RWPE1 (cell line): ENCODE measurements at regions not wholly inside any gene's neighbourhood (a gene's known extent, or its start where the extent isn't known, plus 50 kb on each side); places are given as distances from the start of the nearest gene placed in this dataset.

Experiments
- CTCF ChIA-PET: fragments of 350-600 bp; sonication (Branson Sonifier 250); formaldehyde crosslinking; extraction: SDS; loops from one replicate; lab custom pipeline; 2021; lab: Yijun Ruan, JAX
- POLR2A ChIA-PET: fragments of 400-600 bp; formaldehyde crosslinking; extraction: SDS; loops from one replicate; lab custom pipeline; 2020; ENCODE audit warnings: antibody characterized with exemption; ENCODE audit not compliant: low non-redundant PET; lab: Yijun Ruan, JAX
- DNase-seq: peaks from one replicate; pipeline ENCODE4 v3.0.0; 2012; ENCODE audit warnings: low spot score
- H3K27ac ChIP-seq: fragments of 450-650 bp; 2 replicates; pipeline ENCODE4 v1.5.1; 2017
- TF ChIP-seq, protein P1 (sequence below): fragments of 450-650 bp; conservative IDR thresholded peaks from 2 replicates; pipeline ENCODE4 v1.5.1; 2017; ENCODE audit warnings: low read depth, mild to moderate bottlenecking

GRCh38 chr4:165751882-165752281, 121.2 kb upstream of the TLL1 start:
- ChIA-PET CTCF (no interaction called here), POLR2A (no interaction called here)
- TF ChIP-seq, protein P1, sequence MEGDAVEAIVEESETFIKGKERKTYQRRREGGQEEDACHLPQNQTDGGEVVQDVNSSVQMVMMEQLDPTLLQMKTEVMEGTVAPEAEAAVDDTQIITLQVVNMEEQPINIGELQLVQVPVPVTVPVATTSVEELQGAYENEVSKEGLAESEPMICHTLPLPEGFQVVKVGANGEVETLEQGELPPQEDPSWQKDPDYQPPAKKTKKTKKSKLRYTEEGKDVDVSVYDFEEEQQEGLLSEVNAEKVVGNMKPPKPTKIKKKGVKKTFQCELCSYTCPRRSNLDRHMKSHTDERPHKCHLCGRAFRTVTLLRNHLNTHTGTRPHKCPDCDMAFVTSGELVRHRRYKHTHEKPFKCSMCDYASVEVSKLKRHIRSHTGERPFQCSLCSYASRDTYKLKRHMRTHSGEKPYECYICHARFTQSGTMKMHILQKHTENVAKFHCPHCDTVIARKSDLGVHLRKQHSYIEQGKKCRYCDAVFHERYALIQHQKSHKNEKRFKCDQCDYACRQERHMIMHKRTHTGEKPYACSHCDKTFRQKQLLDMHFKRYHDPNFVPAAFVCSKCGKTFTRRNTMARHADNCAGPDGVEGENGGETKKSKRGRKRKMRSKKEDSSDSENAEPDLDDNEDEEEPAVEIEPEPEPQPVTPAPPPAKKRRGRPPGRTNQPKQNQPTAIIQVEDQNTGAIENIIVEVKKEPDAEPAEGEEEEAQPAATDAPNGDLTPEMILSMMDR, result no peak
- DNase-seq, result no peak
- no peak overlapping the region for H3K27ac ChIP-seq

DNA sequence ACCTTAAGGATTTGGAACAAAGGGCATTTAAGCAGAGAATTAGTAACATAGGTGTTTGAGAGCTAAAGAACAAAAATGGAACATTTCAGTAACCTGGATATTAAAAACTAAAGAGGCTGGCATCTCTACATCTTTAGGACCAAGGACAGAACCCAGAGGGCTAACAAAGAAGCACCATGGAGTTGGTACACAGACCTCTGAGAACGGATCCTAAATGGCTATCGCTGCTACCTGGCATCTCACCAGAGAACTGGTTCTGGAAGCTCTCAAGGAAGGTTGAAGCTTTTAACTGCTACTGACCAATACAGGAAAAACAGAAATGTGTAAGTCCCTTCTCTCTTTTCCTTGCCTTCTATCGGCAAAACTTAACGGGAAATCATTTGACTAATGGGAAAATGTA, 118.4 kb upstream of the TLL1 start:
- no peak for DNase-seq
- ChIA-PET POLR2A (no interaction called here), CTCF (interaction anchor here (0.5 to 0.9 kb wide), 2 partner anchors 8 to 9 kb away, joined by 3 to 4 read pairs; no protein-coding TSS in a partner anchor)

GRCh38 chr4:165756836-165757235, 116.2 kb upstream of the TLL1 start:
- CTCF ChIA-PET, result interaction anchor here (0.6 kb wide), 1 partner anchor 108 kb away, joined by 10 read pairs; no protein-coding TSS in a partner anchor
- TF ChIP-seq, protein P1, result no peak
- no peak overlapping the region for H3K27ac ChIP-seq
- DNase-seq, result no peak
- POLR2A ChIA-PET, result no interaction called here

More for the DNA sequence above, 118.4 kb upstream of the TLL1 start:
- no peak overlapping the region for H3K27ac ChIP-seq
- TF ChIP-seq, protein P1, result no peak

DNA sequence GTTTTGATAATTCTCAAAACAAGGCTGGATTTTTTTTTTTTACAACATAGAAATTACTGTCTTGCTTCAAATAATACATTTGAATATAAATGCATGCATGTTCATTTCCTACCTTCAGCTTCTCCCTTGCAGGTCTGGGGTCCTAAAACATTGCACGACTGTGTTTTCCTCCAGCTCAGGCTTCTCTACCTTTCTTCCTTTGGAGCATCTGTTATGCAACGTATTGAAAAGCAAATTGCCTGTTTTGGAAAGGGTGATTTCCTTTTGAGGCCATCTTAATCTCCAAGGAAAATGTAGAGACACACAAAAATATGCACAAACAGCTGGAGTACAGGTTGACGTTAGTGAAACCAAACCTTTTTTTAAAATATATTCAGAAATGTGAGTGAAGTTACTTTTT, 115.6 kb upstream of the TLL1 start:
- DNase-seq, result no peak
- ChIA-PET CTCF (interaction anchor here (0.6 to 0.7 kb wide), 2 partner anchors 8 to 107 kb away, joined by 3 to 10 read pairs; no protein-coding TSS in a partner anchor), POLR2A (no interaction called here)
- no peak overlapping the region for H3K27ac ChIP-seq
- TF ChIP-seq, protein P1, result no peak

DNA sequence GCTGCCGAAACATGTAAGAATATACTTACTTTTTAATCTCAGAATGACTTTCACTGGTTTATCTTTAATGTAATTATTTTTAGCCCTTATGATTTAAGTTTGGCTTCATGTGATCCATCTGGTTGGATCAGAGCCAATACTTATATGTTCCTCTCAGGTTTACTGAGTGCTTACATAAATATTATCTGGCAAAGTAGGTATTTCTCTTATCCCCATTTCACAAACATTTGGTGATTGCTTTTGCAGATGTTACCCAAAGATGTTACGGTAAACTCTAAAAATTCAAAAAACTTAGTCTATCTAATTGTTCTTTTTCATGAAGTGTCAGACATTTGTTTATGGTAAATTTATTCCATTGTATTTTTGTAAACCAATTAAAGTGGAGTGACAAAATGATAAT, 115.0 kb upstream of the TLL1 start:
- ChIA-PET POLR2A (no interaction called here), CTCF (interaction anchor here (0.7 kb wide), 1 partner anchor 7 kb away, joined by 3 read pairs; no protein-coding TSS in a partner anchor)
- no peak overlapping the region for H3K27ac ChIP-seq
- TF ChIP-seq, protein P1, result no peak
- no peak for DNase-seq

- DNase-seq, result no peak
- TF ChIP-seq, protein P1, result no peak
- POLR2A ChIA-PET, result interaction anchor here (0.5 kb wide), 1 partner anchor 193 kb away, joined by 4 read pairs; no protein-coding TSS in a partner anchor
- CTCF ChIA-PET, result no interaction called here
- no peak overlapping the region for H3K27ac ChIP-seq
Observed at GRCh38 chr4:165760182-165760581, 112.9 kb upstream of the TLL1 start.

DNA sequence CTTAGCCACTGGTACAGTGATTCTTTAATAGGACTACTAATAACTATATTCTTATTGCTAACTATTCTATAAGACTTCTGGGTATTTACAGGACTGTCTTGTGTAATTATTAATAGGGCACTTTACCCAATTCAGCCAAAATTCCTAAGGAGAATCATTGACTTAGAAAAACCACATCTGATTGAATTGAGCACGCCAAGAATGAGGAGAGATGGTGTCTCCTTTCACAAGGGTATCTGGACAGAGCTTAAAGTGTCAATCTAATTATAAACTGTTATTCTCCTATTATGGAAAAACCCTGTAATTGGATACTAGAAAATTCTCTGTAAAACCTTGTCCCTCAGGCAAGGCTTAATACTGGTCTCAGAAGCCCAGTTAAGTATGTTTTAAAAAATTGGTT, 111.1 kb upstream of the TLL1 start:
- H3K27ac ChIP-seq, result no peak overlapping the region
- TF ChIP-seq, protein P1, result no peak
- POLR2A ChIA-PET, result no interaction called here
- no peak for DNase-seq
- CTCF ChIA-PET, result no interaction called here
